H1 (cell line): ENCODE measurements at regions not wholly inside any gene's neighbourhood (a gene's known extent, or its start where the extent isn't known, plus 50 kb on each side); places are given as distances from the start of the nearest gene placed in this dataset.

Experiments
- CTCF ChIA-PET: fragments of 300-600 bp; sonication (Branson Sonifier 250); formaldehyde crosslinking; loops from one replicate; lab custom pipeline; 2021; ENCODE audit not compliant: partially characterized antibody; lab: Charles Lee
- POLR2A ChIA-PET: fragments of 300-600 bp; sonication (Branson Sonifier 250); formaldehyde crosslinking; loops from one replicate; lab custom pipeline; 2021; ENCODE audit warnings: inconsistent platforms; ENCODE audit not compliant: partially characterized antibody; lab: Charles Lee
- DNase-seq, 2 experiments: peaks; one replicate each; pipeline versions ENCODE4 v3.0.0 to v3.0.0-alpha.2; 2010 to 2022; ENCODE audit warnings: low spot score in 2 of 2, low read depth in 1 of 2, mixed read lengths in 1 of 2
- FAIRE-seq: peaks from 2 replicates; lab custom pipeline; 2011; peaks lifted over from hg19 to GRCh38; lab: Jason Lieb, UNC
- H2AFZ ChIP-seq: 2 replicates; pipeline ENCODE4 v1.8.1; 2012; ENCODE audit warnings: low read length, inconsistent platforms
- H2AK5ac ChIP-seq: 2 replicates; pipeline ENCODE4 v1.6.1; 2013; ENCODE audit warnings: low read depth, low read length
- H2BK120ac ChIP-seq: replicated peaks from 2 replicates; pipeline ENCODE3; 2013; ENCODE audit warnings: low read depth, low read length, inconsistent platforms
- H2BK12ac ChIP-seq: 2 replicates; pipeline ENCODE4 v1.6.1; 2013; ENCODE audit warnings: low read depth, low read length
- H2BK15ac ChIP-seq: 2 replicates; pipeline ENCODE4 v1.6.1; 2013; ENCODE audit warnings: low read length
- H2BK20ac ChIP-seq: 2 replicates; pipeline ENCODE4 v1.6.1; 2013; ENCODE audit warnings: low read length
- H2BK5ac ChIP-seq: 2 replicates; pipeline ENCODE4 v1.6.1; 2013; ENCODE audit warnings: low read depth, low read length
- H3K14ac ChIP-seq: 2 replicates; pipeline ENCODE4 v1.6.1; 2013; ENCODE audit warnings: inconsistent platforms; ENCODE audit not compliant: insufficient read length
- H3K18ac ChIP-seq: 2 replicates; pipeline ENCODE4 v1.6.1; 2013; ENCODE audit warnings: low read length; ENCODE audit errors: extremely low read depth
- H3K23ac ChIP-seq: 2 replicates; pipeline ENCODE4 v1.6.1; 2013; ENCODE audit warnings: inconsistent platforms; ENCODE audit not compliant: insufficient read length
- H3K23me2 ChIP-seq: 2 replicates; pipeline ENCODE4 v1.6.1; 2013; ENCODE audit warnings: low read depth, low read length
- H3K27ac ChIP-seq: 2 replicates; pipeline ENCODE4 v1.6.1; 2011; ENCODE audit warnings: low read depth, low read length, inconsistent platforms
- H3K27me3 ChIP-seq, 4 experiments: replicated peaks in 1 of 4; 1 replicate in 1 of 4; 2 replicates in 3 of 4; pipeline versions ENCODE4 v1.6.1 to v1.8.1; 2011 to 2013; ENCODE audit warnings: low read length in 3 of 4, mild to moderate bottlenecking in 3 of 4, inconsistent platforms in 2 of 4, mixed read lengths in 2 of 4, moderate library complexity in 1 of 4; ENCODE audit not compliant: control insufficient read depth in 3 of 4, insufficient read depth in 3 of 4; ENCODE audit errors: extremely low read depth in 1 of 4
- H3K36me3 ChIP-seq, 4 experiments: 2 replicates each; pipeline versions ENCODE4 v1.6.1 to v1.8.1; 2011 to 2013; ENCODE audit warnings: mild to moderate bottlenecking in 4 of 4, low read length in 3 of 4, moderate library complexity in 2 of 4, control low read depth in 1 of 4, inconsistent platforms in 1 of 4; ENCODE audit not compliant: insufficient read depth in 4 of 4, control insufficient read depth in 2 of 4
- H3K4ac ChIP-seq: replicated peaks from 2 replicates; pipeline ENCODE3; 2013; ENCODE audit warnings: low read length, low read depth, mixed read lengths, inconsistent platforms; ENCODE audit not compliant: insufficient read length
- H3K4me1 ChIP-seq, 4 experiments: replicated peaks in 1 of 4; 1 replicate in 1 of 4; 2 replicates in 3 of 4; pipeline versions ENCODE4 v1.6.1 to v1.8.1; 2011 to 2013; ENCODE audit warnings: low read length in 3 of 4, inconsistent platforms in 2 of 4, mixed read lengths in 1 of 4; ENCODE audit not compliant: insufficient read depth in 4 of 4, control insufficient read depth in 3 of 4
- H3K4me2 ChIP-seq, 2 experiments: 2 replicates each; pipeline versions ENCODE4 v1.6.1 to v1.8.1; 2011 to 2013; ENCODE audit warnings: low read depth in 2 of 2, low read length in 2 of 2, control low read depth in 1 of 2, inconsistent platforms in 1 of 2, mild to moderate bottlenecking in 1 of 2; ENCODE audit not compliant: insufficient read depth in 1 of 2
- H3K4me3 ChIP-seq, 4 experiments: fragments of 200-600, 300-600 bp in 1 of 4; sonication (generic), shearing (Covaris generic), sonication (Bioruptor Twin) in 1 of 4; 2 replicates each; pipeline versions ENCODE4 v1.5.1 to v1.8.1; 2011 to 2016; ENCODE audit warnings: low read length in 4 of 4, low read depth in 3 of 4, control low read depth in 2 of 4, inconsistent platforms in 2 of 4, mild to moderate bottlenecking in 2 of 4, mixed read lengths in 1 of 4, moderate library complexity in 1 of 4; ENCODE audit not compliant: insufficient read depth in 2 of 4; ENCODE audit errors: extremely low read depth in 1 of 4
- H3K56ac ChIP-seq: replicated peaks from 2 replicates; pipeline ENCODE3; 2013; ENCODE audit warnings: low read depth, mild to moderate bottlenecking, mixed read lengths, low read length, inconsistent platforms; ENCODE audit not compliant: insufficient read length
- H3K79me1 ChIP-seq: 2 replicates; pipeline ENCODE4 v1.6.1; 2013; ENCODE audit warnings: low read depth, low read length, control low read depth
- H3K79me2 ChIP-seq, 2 experiments: 2 replicates each; pipeline versions ENCODE4 v1.6.1 to v1.8.1; 2012 to 2013; ENCODE audit warnings: low read length in 2 of 2, mild to moderate bottlenecking in 2 of 2, inconsistent platforms in 1 of 2; ENCODE audit not compliant: insufficient read depth in 2 of 2, control insufficient read depth in 1 of 2
- H3K9ac ChIP-seq, 4 experiments: replicated peaks in 1 of 4; 1 replicate in 1 of 4; 2 replicates in 3 of 4; pipeline versions ENCODE4 v1.6.1 to v1.8.1; 2011 to 2013; ENCODE audit warnings: low read depth in 3 of 4, low read length in 3 of 4, control low read depth in 2 of 4, mild to moderate bottlenecking in 2 of 4, moderate library complexity in 2 of 4, inconsistent platforms in 1 of 4; ENCODE audit errors: extremely low read depth in 1 of 4
- H3K9me3 ChIP-seq, 2 experiments: 2 replicates each; pipeline versions ENCODE4 v1.6.1 to v1.8.1; 2012 to 2013; ENCODE audit warnings: mild to moderate bottlenecking in 2 of 2, moderate library complexity in 2 of 2, control low read depth in 1 of 2, inconsistent platforms in 1 of 2, low read depth in 1 of 2, low read length in 1 of 2, mixed read lengths in 1 of 2; ENCODE audit not compliant: insufficient read depth in 2 of 2
- H4K20me1 ChIP-seq, 2 experiments: replicated peaks in 1 of 2; 2 replicates each; pipeline versions ENCODE3 to v1.8.1; 2011 to 2013; ENCODE audit warnings: inconsistent platforms in 2 of 2, low read length in 2 of 2, mild to moderate bottlenecking in 1 of 2; ENCODE audit not compliant: insufficient read depth in 2 of 2, control insufficient read depth in 1 of 2
- H4K5ac ChIP-seq: 2 replicates; pipeline ENCODE4 v1.6.1; 2013; ENCODE audit warnings: low read length, low read depth, mixed read lengths, inconsistent platforms; ENCODE audit not compliant: insufficient read length
- H4K8ac ChIP-seq: 2 replicates; pipeline ENCODE4 v1.8.0; 2013; ENCODE audit warnings: mild to moderate bottlenecking, moderate library complexity, low read length, inconsistent platforms; ENCODE audit not compliant: insufficient read depth; ENCODE audit errors: extremely low read depth
- H4K91ac ChIP-seq: replicated peaks from 2 replicates; pipeline ENCODE3; 2013; ENCODE audit warnings: low read length, mixed read lengths, inconsistent platforms; ENCODE audit not compliant: insufficient read length
- ATF3 ChIP-seq: IDR thresholded peaks from 2 replicates; pipeline ENCODE4 v1.6.1; 2011; ENCODE audit warnings: low read depth, mild to moderate bottlenecking, low read length; ENCODE audit not compliant: insufficient read depth
- BCL11A ChIP-seq, 2 experiments: IDR thresholded peaks; one replicate each; pipeline ENCODE4 v1.6.1; 2011; ENCODE audit warnings: low read depth in 2 of 2, low read length in 2 of 2, mild to moderate bottlenecking in 2 of 2
- BRCA1 ChIP-seq: IDR thresholded peaks from 2 replicates; pipeline ENCODE4 v1.6.1; 2012; ENCODE audit warnings: low read depth, low read length, improper control_type of control experiment
- CREB1 ChIP-seq: IDR thresholded peaks from 2 replicates; pipeline ENCODE4 v1.6.1; 2012; ENCODE audit warnings: inconsistent platforms
- KDM4A ChIP-seq: IDR thresholded peaks from one replicate; pipeline ENCODE4 v1.7.1; 2012; ENCODE audit warnings: low read depth, mild to moderate bottlenecking, moderate library complexity, low read length, inconsistent platforms; ENCODE audit not compliant: severe bottlenecking
- KDM5A ChIP-seq: fragments of 200-600 bp; IDR thresholded peaks from 2 replicates; pipeline ENCODE4 v1.7.1; 2012; ENCODE audit warnings: mild to moderate bottlenecking, low read length, inconsistent platforms, mixed read lengths
- MAFK ChIP-seq: IDR thresholded peaks from 2 replicates; pipeline ENCODE4 v1.6.1; 2012; ENCODE audit warnings: low read depth, mild to moderate bottlenecking, improper control_type of control experiment, low read length
- POLR2A ChIP-seq, 2 experiments: IDR thresholded peaks; 1 replicate in 1 of 2; 2 replicates in 1 of 2; pipeline ENCODE4 v1.6.1; 2011; ENCODE audit warnings: low read depth in 2 of 2, low read length in 2 of 2, mild to moderate bottlenecking in 2 of 2; ENCODE audit errors: control extremely low read depth in 1 of 2
- POLR2AphosphoS5 ChIP-seq: IDR thresholded peaks from 2 replicates; pipeline ENCODE4 v1.6.1; 2011; ENCODE audit warnings: low read depth, low read length
- SAP30 ChIP-seq: fragments of 300-600 bp; sonication (generic); IDR thresholded peaks from 2 replicates; pipeline ENCODE4 v1.7.1; 2012; ENCODE audit warnings: low read length, moderate library complexity, mild to moderate bottlenecking, inconsistent platforms; ENCODE audit not compliant: insufficient read depth, insufficient replicate concordance
- SIRT6 ChIP-seq: IDR thresholded peaks from one replicate; pipeline ENCODE4 v1.7.1; 2012; ENCODE audit warnings: low read length, inconsistent platforms
- SIX5 ChIP-seq: IDR thresholded peaks from 2 replicates; pipeline ENCODE4 v1.6.1; 2011; ENCODE audit warnings: mild to moderate bottlenecking, low read depth, low read length
- SP2 ChIP-seq: IDR thresholded peaks from 2 replicates; pipeline ENCODE4 v1.6.1; 2012; ENCODE audit warnings: mild to moderate bottlenecking, low read length, inconsistent platforms
- TAF7 ChIP-seq: optimal IDR thresholded peaks from 2 replicates; pipeline ENCODE3; 2011; ENCODE audit warnings: low read depth, mild to moderate bottlenecking, inconsistent platforms, low read length, moderate library complexity, borderline replicate concordance
- TCF12 ChIP-seq: IDR thresholded peaks from 2 replicates; pipeline ENCODE4 v1.6.1; 2011; ENCODE audit warnings: low read depth, mild to moderate bottlenecking, low read length
- USF2 ChIP-seq: IDR thresholded peaks from 2 replicates; pipeline ENCODE4 v1.6.1; 2011; ENCODE audit warnings: low read length, improper control_type of control experiment
- WGBS, 2 experiments: shearing (Covaris generic) in 1 of 2; methylation state at CpG; one replicate each; pipeline versions ENCODE4 v1.1.6 to v1.1.7; 2013 to 2015; ENCODE audit warnings: low lambda C conversion rate in 2 of 2, mixed read lengths in 2 of 2, inconsistent platforms in 1 of 2, low coverage in 1 of 2, missing lambda C conversion rate in 1 of 2; ENCODE audit not compliant: insufficient replicate concordance in 2 of 2, insufficient coverage in 1 of 2, insufficient read length in 1 of 2; ENCODE audit errors: extremely low coverage in 1 of 2, missing lambda C conversion rate in 1 of 2; 5-methylcytosine and 5-hydroxymethylcytosine counted together

- H3K23me2 ChIP-seq = no peaks in the 10 kb centered on the region
- DNase-seq = no peak
- H2AK5ac ChIP-seq = no peak overlapping the region
- no peak overlapping the region for H3K18ac ChIP-seq
- H3K14ac ChIP-seq = no peak overlapping the region
- H2BK5ac ChIP-seq = no peak overlapping the region
- H3K4me2 ChIP-seq = no peak overlapping the region
- H3K4ac ChIP-seq = no peak overlapping the region
- H2AFZ ChIP-seq = no peak overlapping the region
- no peak overlapping the region for H3K9ac ChIP-seq
- H2BK15ac ChIP-seq = no peak overlapping the region
- no peak overlapping the region for H3K4me3 ChIP-seq
- H3K23ac ChIP-seq = no peak overlapping the region
- ChIA-PET CTCF (no interaction called here), POLR2A (no interaction called here)
- H2BK12ac ChIP-seq = no peak overlapping the region
- no CpG with 5 or more reads among the region's 2 CpGs for WGBS, 2 experiments
- no peaks in the 10 kb centered on the region for H4K20me1 ChIP-seq
- no peak overlapping the region for H2BK20ac ChIP-seq
- no peak overlapping the region for H4K5ac ChIP-seq
- no peak overlapping the region for H4K91ac ChIP-seq
- no peaks in the 10 kb centered on the region for H3K36me3 ChIP-seq
- no peak overlapping the region for H3K56ac ChIP-seq
- no peaks in the 10 kb centered on the region for H3K9me3 ChIP-seq
- H3K27ac ChIP-seq = no peak overlapping the region
- no peaks in the 10 kb centered on the region for H3K79me2 ChIP-seq
- no peak for FAIRE-seq
- no peak overlapping the region for H4K8ac ChIP-seq
- no peaks in the 10 kb centered on the region for H3K27me3 ChIP-seq
- no peak overlapping the region for H2BK120ac ChIP-seq
- no peaks in the 10 kb centered on the region for H3K79me1 ChIP-seq
- H3K4me1 ChIP-seq = no peaks in the 10 kb centered on the region
- TF ChIP-seq SIX5 (no peak), TAF7 (no peak), SAP30 (no peak), SIRT6 (no peak), KDM5A (no peak), SP2 (no peak), BRCA1 (no peak), CREB1 (no peak), KDM4A (no peak), POLR2AphosphoS5 (no peak), TCF12 (no peak), POLR2A (IDR thresholded peaks at IDR 0.05; ENCODE audit: control extremely low read depth in 1 of 2, low read depth in 2 of 2, low read length in 2 of 2) (no peak), ATF3 (no peak), USF2 (no peak), MAFK (no peak), BCL11A (IDR thresholded peaks at IDR 0.05; ENCODE audit: low read depth in 2 of 2, low read length in 2 of 2) (no peak)
Observed at GRCh38 chrX:116306218-116306617, 130.2 kb upstream of the SLC6A14 start.
